HFF-Myc (cell line): ENCODE measurements at regions not wholly inside any gene's neighbourhood (a gene's known extent, or its start where the extent isn't known, plus 50 kb on each side); places are given as distances from the start of the nearest gene placed in this dataset.
"Not testable (repeated sequence)": the region's sequence is repeated elsewhere in the genome, so short reads cannot be mapped to it uniquely, and the experiment has no call there.

Experiments used
- DNase-seq: peaks from one replicate; pipeline ENCODE4 v3.0.0-alpha.2; 2011; ENCODE audit warnings: low read depth; ENCODE audit errors: extremely low read depth
- H3K4me3 ChIP-seq: replicated peaks from 2 replicates; pipeline ENCODE4 v1.5.1; 2011; ENCODE audit warnings: low read depth, mild to moderate bottlenecking, control low read depth, low read length
- CTCF ChIP-seq: IDR thresholded peaks from 2 replicates; pipeline ENCODE4 v1.5.1; 2012; ENCODE audit warnings: mild to moderate bottlenecking, low read depth, low read length, control low read depth; ENCODE audit errors: missing control alignments

DNA sequence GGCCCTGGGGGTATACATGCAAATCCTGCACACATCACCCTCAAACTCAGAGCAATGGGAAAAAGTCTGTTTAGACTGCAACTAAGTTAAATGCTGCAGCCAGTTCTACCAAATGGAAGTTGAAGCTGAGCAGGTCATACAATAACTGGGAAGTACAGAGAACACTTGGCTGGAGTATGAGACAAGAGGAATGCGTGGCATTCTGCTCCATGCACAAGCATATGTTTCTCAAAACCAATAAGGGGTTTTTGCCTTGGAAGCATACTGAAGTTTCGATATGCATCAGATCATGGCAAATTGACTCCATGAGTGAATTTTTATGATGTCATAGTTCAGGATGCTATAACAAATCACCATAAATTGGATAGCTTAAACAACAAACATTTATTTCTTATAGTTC, 193.8 kb downstream of the COL12A1 start:
- TF ChIP-seq CTCF: no peak
- H3K4me3 ChIP-seq: no peak overlapping the region
- no peak for DNase-seq

GRCh38 chr6:75003984-75004383, 201.9 kb downstream of the COL12A1 start:
- DNase-seq, H3K4me3 ChIP-seq: not testable (repeated sequence)

DNA sequence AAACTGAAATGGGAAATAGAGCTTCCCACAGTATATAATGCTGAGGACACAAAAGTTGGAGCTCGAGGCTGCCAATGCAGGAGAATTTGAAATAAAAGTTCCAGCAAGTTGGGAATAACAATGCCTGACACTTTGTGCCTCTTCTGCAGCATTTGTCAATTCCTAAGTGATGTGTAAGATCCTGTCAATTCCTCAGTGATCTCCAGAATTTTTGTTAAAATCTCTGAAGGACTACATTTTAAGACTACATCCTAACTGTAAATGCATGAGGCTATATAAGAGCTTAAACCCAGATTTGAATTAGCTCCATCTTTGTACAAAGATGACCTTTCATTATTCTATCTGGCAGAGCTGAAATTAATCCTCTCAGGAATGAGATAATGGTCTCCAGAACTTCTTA, 208.2 kb downstream of the COL12A1 start:
- TF ChIP-seq CTCF: no peak
- DNase-seq: no peak

DNA sequence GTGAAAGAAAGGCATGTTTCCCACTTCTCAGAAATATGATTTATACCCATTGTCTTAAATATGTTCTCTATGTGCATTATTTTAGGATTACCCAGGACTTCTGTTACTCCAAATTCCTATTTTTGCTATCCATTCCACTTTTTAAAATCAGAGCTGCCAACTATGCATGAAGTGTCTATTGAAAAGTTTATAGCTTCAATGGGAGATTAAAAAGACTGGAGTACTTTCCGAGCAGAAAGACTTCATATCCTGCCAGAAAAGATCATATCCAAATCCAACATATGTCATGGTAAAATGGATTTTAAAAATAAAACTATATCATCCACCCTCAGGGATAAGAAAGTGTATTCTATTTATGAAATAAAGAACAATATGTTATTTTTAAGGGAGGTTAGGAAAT, 212.7 kb downstream of the COL12A1 start:
- no peak overlapping the region for H3K4me3 ChIP-seq
- TF ChIP-seq CTCF: no peak

More for the DNA sequence above, 208.2 kb downstream of the COL12A1 start:
- no peak overlapping the region for H3K4me3 ChIP-seq

DNA sequence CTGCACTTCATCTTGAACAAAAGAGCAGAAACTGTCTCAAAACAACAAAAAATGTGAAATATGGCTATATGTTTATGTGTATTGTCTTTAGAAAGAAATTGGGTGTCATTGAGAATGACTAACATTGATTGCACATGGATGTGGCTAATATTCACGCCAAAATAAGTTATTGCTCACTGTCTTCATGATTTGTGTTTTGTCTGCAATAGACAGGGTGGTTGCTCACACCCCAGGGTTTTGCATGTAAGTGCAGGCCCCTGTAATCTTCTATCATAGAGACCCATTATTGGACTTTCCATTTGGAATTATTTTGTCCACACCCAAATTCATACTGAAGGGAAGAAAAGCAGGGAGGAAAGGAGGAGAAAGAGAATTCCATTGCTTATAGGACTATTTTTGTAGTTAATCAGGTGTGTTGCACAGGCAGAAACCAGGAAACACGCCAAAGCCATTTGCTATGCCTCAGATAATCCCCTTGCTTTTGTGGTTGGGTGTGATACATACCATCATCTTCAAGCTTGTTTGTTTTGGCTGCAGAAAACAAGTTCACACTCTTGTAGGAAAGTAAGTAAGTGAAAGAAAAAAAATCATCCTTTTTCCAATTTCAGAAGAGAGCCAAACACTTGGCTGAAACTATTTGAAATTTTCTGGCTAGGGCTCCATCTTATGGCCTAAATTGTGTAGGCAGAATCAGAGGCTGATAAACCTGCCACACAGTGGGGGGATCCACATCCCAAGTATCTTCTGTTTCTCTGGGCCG, 214.1 kb downstream of the COL12A1 start:
- no peak overlapping the region for H3K4me3 ChIP-seq
- DNase-seq: peak; percentile 38
- peak; percentile 41 for TF ChIP-seq CTCF

More for the DNA sequence above, 212.7 kb downstream of the COL12A1 start:
- no peak for DNase-seq

GRCh38 chr6:74979065-74979766, 226.6 kb downstream of the COL12A1 start:
- H3K4me3 ChIP-seq: no peak overlapping the region
- no peak for DNase-seq
- TF ChIP-seq CTCF: no peak

GRCh38 chr6:74976701-74977100, 229.2 kb downstream of the COL12A1 start:
- no peak overlapping the region for H3K4me3 ChIP-seq
- DNase-seq: no peak
- TF ChIP-seq CTCF: no peak
